ENCODE measurements at regions not wholly inside any gene's neighbourhood (a gene's known extent, or its start where the extent isn't known, plus 50 kb on each side); places are given as distances from the start of the nearest gene placed in this dataset.
"Not testable (repeated sequence)": the region's sequence is repeated elsewhere in the genome, so short reads cannot be mapped to it uniquely, and the experiment has no call there.

- not testable (repeated sequence) for TF ChIP-seq MAX (IDR thresholded peaks at IDR 0.05); EP300 (IDR thresholded peaks at IDR 0.05; ENCODE audit: borderline replicate concordance in 1 of 2, low read depth in 2 of 2, low read length in 2 of 2); POLR2A (IDR thresholded peaks at IDR 0.05; ENCODE audit: control extremely low read depth in 1 of 2, low read depth in 2 of 2, low read length in 2 of 2); EZH2 (IDR thresholded peaks at IDR 0.05; ENCODE audit: low read depth, low read length, severe bottlenecking); CTCF (IDR thresholded peaks at IDR 0.05; ENCODE audit: control extremely low read depth in 1 of 3, insufficient read depth in 1 of 3, low read depth in 1 of 3, low read length in 3 of 3)
Observed at GRCh38 chr2:111489460-111489859, 368.7 kb downstream of the BCL2L11 start.

Measured in H1 (cell line).